Activated CD8-positive, alpha-beta memory T cell treated with anti-CD3 and anti-CD28 coated beads for 48 hours (primary cell): ENCODE measurements at regions not wholly inside any gene's neighbourhood (a gene's known extent, or its start where the extent isn't known, plus 50 kb on each side); places are given as distances from the start of the nearest gene placed in this dataset.

Experiments used
- DNase-seq, 3 experiments: peaks; one replicate each; pipeline ENCODE4 v3.0.0-alpha.2; 2020; ENCODE audit warnings: low read depth in 2 of 3, low spot score in 2 of 3

- DNase-seq = no peak
Observed at GRCh38 chrX:39750848-39751247, 346.9 kb downstream of the BCOR start.

DNA sequence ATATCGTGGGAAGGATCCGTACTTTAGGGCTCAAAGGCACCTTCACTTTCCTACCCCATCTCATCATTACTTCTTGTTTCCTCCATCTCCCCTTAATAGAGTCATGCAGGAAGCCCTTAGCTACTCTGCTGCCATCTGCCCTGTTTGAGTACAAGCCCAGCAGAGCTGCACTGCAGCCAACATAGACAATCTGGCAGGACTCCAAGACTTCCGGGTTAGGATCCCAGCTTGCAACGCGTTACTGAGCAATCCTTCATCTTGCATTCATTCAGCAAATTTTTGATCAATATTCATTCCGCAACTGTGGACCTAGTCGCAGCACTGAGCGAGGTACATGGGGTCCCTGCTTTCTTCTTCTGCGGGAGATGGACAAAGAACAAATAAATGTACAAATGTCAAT lies 344.9 kb downstream of the BCOR start:
- DNase-seq = no peak

- no peak for DNase-seq
Observed at GRCh38 chrX:39753293-39753996, 344.3 kb downstream of the BCOR start.

DNA sequence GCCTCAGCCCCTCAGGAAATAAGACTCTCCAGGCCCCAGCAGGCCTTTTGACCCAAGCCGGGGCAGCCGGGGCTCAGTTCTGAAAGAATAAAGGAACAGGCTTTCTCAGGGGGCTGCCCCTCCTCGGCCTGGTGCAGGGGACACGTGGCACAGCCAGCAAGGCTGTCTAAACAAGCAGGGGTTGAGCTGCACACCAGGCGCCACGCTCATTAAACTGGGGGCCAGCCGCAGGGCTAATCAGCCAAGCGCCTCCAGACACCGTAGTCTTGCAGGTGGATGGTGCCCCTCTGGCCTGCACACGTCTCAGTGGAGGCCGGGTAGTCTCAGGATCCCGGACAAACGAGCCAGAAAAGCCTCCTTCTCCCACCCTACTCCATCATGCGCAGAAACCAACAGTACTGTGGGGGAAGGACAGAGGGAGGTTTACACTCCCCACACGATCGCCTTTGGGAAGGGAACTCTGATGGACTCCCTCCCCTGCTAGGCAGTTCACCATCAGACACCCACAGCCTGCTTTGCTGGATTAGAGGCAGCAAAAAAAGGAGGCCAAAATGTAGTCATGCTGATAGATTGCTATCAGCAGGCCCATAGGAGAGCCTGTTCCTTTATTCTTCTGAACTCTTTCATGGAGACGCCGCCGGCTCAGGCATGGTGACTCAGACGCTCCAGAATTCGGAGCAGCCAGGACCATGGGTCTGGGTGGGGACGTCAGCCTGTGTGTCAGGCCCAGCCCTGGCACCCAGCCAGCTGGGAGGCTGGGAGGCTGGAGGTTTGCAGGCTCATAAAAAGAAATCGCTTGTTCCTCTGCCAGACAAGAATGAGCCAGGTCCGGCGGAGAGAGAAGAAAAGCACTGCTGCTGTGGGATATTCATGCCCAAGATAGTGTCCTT lies 342.4 kb downstream of the BCOR start:
- no peak for DNase-seq

GRCh38 chrX:39756086-39756883 lies 341.5 kb downstream of the BCOR start:
- no peak for DNase-seq

- no peak for DNase-seq
Observed at GRCh38 chrX:39757971-39758370, 339.8 kb downstream of the BCOR start.

DNA sequence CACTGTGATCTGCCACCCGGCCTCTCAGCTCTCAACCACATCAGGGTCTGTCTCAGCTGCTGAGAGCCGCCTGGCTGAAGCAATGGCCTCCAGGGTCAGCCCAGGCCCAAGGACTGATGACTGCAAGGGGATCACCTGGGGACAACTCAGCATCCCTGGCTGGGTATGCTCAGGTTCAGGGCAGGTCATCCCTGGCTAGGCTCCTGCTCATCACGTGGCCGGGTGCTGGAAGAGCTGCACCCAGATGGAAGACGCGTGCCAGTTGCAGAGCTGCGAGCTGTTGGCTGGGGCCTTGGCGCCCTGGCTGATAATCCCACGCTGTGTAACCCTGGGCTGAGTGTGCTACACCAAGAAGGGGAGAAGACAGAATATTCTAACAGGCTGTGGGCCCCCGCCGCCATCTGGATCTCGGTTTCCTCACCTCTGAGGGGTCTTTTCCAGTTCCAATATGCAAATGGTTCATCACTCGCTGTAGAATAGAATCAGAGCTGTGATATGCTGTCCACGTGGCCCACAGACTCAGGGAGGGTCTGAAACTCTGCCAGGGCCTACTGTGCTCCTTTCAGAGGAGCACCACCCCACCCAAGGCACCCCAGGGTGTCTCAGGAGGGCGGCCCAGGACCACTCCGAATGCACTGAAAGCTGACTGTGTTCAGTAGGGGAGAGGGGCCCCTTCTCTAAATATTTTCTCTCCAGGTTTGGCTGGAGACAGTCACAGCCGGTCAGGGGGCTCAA lies 338.8 kb downstream of the BCOR start:
- no peak for DNase-seq

GRCh38 chrX:39759526-39760224 lies 338.1 kb downstream of the BCOR start:
- DNase-seq = no peak

DNA sequence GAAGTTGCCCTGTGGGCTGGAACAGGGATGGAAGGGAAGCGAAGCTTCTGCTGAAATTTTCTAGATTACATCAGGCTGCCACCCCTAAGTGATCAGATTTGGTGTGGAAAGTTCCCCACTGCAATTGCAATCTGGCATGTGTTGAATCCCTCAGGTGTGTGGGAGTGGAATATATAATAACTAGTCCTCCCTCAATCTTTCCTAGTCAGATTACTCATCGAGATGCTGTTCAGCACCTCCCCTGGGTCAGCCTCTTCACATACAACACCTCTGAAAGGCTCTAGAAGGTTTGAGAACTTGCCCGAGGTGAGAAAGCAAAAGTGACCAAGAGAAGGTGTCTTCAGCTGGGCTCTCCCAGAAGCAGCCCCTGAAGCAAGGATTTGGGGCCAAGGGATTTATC lies 336.8 kb downstream of the BCOR start:
- DNase-seq = no peak

DNA sequence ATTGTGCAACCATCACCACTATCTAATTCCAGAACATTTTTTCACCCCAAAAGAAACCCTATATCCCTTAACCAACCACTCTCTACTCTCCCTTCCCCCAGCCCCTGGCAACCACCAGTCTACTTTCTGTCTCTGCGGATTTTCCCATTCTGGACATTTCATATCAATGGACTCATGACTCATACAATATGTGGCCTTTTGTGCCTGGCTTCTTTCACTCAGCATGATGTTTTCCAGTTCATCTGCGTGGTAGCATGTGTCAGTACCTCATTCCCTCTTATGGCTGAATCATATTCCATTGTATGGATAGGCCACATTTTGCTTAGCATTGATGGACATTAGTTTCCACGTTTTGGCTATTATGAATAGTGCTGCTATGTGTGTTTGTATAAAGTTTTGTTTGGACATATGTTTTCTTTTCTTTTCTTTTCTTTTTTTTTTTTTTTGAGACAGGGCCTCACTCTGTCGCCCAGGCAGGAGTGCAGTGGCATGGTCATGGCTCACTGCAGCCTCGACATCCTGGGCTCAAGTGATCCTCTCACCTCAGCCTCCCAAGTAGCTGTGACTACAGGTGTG lies 335.4 kb downstream of the BCOR start:
- no peak for DNase-seq

DNA sequence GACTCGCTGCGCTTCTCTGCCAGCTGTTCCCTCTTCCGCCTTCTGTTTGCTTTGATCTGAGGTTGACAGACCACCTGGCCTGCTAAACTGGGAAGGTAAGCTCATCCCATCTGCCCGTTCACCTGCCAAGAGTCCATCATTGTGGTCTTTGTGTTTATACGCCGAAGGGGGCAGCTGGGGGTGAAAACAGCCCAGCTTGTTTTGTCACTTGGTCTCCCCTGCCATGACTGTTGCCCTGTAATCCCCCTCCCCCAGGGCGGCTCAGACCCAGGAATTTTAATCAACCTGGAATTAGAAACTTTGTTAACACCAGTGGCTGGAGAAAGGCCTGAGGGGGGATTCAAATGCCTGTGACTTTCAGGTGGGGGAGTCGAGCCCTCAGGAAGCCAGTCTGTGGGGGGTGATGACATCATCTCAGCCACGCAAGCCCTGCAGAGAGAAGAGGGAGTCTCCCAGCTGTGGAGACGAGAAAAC lies 333.3 kb downstream of the BCOR start:
- no peak for DNase-seq

GRCh38 chrX:39765327-39765726 lies 332.4 kb downstream of the BCOR start:
- no peak for DNase-seq

DNA sequence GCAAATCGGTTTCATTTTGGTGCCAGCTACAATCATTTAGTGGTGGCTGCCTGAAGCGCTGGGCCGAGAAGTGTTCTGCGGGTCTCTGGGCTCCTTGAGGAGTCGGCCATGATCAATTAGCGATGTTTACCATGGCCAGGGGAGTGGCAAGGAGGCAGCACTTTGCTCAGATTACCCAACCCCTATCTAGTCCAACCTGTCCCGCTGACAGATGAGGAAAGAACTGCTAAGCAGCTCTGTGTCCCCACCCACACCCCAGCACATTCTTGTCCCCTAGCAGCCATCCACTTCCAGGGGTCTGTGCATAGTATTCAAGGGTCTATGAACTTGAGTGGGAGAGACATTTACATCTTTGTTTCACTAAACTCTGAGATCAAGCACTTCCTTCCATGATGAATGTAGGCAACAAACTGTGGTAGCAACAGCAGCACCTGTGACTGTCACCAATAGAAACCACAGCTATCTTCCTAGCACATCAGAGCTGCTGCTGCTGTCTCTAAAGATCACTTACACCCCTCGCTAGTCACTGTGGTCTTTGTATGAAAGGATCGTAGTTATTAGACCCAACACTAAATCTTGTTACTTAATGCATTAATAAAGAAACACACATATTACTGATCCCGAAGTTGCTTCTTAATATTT lies 331.6 kb downstream of the BCOR start:
- no peak for DNase-seq

DNA sequence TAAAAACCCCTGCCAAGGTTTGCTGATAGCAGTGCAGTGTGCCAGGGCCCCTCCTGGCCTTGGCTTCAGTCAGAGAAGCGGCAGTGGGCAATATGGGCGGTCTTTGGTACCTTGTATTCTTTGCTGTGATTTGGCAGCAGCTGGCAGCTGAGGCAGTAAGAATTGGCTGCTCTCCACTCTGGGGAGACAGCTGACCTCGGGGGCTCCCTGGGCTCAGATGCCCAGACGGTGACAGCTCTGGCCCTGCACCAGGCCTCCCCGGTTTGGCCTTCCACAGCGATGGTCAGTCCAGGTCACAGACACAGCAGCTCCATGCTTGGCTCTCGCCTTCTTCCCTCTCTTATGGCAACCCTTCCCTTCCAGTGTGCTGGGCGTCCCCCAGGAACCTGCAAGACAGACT lies 330.9 kb downstream of the BCOR start:
- no peak for DNase-seq

DNA sequence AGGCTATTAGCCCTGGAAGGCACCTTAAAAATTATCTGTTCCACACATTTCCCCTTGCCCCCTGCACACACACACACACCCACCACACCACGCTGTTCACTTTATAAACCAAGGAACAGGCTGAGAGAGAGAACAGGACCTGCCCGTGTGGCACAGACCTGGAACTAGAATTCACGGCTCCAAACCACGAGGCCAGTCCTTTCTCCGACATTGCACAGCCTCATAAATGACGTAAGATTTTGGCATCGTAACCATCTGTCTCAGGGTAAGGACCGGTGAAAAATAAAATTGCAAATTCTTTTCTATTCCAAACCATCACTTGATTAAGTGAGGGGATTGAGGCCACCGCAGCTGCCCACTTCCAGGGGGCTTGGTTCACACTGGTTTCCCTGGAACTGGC lies 330.3 kb downstream of the BCOR start:
- DNase-seq = no peak

DNA sequence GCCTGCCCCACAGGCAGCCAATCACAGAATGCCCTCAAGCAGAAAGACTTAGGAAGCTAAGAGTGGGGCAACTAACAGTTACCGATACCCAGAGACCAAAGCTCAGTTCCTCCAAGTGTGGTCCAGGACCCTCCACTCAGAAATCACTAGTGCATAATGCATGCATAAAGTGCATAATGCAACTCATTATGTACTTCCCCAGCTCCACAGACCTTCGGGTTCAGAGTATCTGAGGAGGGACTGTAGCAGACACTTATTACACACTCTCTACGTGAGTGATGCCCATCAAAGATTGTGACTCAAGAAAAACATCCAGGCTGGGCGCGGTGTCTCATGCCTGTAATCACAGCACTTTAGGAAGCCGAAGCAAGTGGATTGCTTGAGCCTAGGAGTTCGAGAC lies 328.0 kb downstream of the BCOR start:
- DNase-seq = no peak

DNA sequence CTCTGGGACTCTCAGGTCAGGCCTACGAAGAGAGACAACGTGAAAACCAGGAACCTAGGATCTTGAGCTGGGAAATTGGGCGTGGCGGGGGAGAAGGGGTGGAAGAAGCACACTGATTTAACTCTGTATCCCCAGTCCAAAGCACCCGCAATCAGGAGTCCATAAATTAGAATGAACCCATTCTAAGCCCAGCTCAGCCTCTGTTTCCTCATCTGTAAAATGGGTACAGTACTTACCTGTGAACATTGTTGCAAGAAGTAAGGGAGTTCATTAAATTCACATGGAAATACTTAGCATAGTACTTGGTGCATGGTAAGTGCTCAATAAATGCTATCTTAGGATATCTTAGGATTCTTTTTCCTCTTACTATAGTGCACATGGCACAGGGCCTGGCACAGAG lies 326.7 kb downstream of the BCOR start:
- DNase-seq = no peak

- DNase-seq = no peak
Observed at GRCh38 chrX:39772057-39772832, 325.5 kb downstream of the BCOR start.

DNA sequence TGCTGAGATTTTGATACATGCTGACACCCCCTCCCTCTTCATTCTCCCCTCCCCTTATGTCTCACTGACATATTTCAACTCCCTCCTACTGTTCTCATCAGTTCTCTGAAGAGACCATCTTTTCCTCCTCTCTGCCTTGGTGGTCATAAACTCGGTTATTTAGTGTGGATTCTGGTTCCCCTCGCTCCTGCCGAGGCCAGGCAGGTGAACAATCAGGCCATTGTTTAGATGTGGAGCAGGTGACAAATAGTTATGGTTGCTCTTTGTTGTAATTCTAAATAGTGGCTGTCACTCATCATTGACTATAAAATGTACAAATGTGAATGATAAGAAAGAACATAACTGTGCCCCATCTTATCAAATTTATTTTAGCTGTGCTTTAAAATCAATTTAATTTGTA lies 324.6 kb downstream of the BCOR start:
- DNase-seq = no peak
